NB4 (cell line): ENCODE measurements at regions not wholly inside any gene's neighbourhood (a gene's known extent, or its start where the extent isn't known, plus 50 kb on each side); places are given as distances from the start of the nearest gene placed in this dataset.
A peak's percentile ranks its signal among the peaks of the same experiment; 100 is the strongest.

Source experiments
- DNase-seq: peaks from one replicate; pipeline ENCODE4 v3.0.0; 2010; ENCODE audit warnings: low read depth
- H3K4me3 ChIP-seq: one replicate; pipeline ENCODE4 v1.5.1; 2011; ENCODE audit warnings: mild to moderate bottlenecking, low read depth, low read length, moderate library complexity
- MAX ChIP-seq: IDR thresholded peaks from 2 replicates; pipeline ENCODE4 v1.6.1; 2011; ENCODE audit warnings: low read depth, low read length
- MYC ChIP-seq: IDR thresholded peaks from 2 replicates; pipeline ENCODE4 v1.6.1; 2011; ENCODE audit warnings: low read depth, low read length
- POLR2A ChIP-seq: IDR thresholded peaks from 2 replicates; pipeline ENCODE4 v1.6.1; 2011; ENCODE audit warnings: mild to moderate bottlenecking; ENCODE audit not compliant: insufficient read length; ENCODE audit errors: extremely low read depth
- TF ChIP-seq, protein P1 (sequence below): IDR thresholded peaks from one replicate; pipeline ENCODE4 v1.5.1; 2012; ENCODE audit warnings: low read depth, low read length

GRCh38 chr3:107240183-107241091 lies 136.8 kb upstream of the CCDC54 start:
- H3K4me3 ChIP-seq = peak overlapping the region; percentile 79
- DNase-seq = peak; percentile 79
- TF ChIP-seq MYC = peak; percentile 57; the same call in 1 of the 2 replicates
- TF ChIP-seq POLR2A = no peak
- TF ChIP-seq, protein P1, sequence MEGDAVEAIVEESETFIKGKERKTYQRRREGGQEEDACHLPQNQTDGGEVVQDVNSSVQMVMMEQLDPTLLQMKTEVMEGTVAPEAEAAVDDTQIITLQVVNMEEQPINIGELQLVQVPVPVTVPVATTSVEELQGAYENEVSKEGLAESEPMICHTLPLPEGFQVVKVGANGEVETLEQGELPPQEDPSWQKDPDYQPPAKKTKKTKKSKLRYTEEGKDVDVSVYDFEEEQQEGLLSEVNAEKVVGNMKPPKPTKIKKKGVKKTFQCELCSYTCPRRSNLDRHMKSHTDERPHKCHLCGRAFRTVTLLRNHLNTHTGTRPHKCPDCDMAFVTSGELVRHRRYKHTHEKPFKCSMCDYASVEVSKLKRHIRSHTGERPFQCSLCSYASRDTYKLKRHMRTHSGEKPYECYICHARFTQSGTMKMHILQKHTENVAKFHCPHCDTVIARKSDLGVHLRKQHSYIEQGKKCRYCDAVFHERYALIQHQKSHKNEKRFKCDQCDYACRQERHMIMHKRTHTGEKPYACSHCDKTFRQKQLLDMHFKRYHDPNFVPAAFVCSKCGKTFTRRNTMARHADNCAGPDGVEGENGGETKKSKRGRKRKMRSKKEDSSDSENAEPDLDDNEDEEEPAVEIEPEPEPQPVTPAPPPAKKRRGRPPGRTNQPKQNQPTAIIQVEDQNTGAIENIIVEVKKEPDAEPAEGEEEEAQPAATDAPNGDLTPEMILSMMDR = no peak
- no peak; the same call in 1 of the 2 replicates for TF ChIP-seq MAX

- TF ChIP-seq MAX = no peak
- TF ChIP-seq, protein P1 = no peak
- peak overlapping the region; percentile 79 for H3K4me3 ChIP-seq
- peak; percentile 15 for DNase-seq
Measured at GRCh38 chr3:107241217-107241616, 136.0 kb upstream of the CCDC54 start.

DNA sequence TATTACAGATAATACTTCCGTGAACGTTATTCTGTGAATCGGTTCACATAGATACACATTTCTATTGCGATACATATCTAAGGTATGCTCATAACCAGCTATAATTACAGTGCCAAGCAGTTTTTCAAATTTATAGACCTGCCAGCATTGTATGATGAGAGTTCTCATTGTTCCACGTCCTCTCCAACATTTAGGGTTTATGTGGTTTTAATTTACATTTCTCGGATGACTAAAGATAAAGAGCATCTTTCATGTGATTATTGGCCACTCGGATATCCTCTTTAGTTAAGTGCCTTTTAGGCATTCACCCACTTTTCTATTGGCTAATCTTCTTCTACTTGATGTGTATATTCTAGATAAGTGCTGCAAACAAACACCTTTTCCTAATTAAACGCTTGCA lies 134.7 kb upstream of the CCDC54 start:
- TF ChIP-seq MYC (no peak), MAX (no peak), POLR2A (no peak)
- TF ChIP-seq, protein P1 = no peak
- no peak for DNase-seq
- H3K4me3 ChIP-seq = no peak overlapping the region

DNA sequence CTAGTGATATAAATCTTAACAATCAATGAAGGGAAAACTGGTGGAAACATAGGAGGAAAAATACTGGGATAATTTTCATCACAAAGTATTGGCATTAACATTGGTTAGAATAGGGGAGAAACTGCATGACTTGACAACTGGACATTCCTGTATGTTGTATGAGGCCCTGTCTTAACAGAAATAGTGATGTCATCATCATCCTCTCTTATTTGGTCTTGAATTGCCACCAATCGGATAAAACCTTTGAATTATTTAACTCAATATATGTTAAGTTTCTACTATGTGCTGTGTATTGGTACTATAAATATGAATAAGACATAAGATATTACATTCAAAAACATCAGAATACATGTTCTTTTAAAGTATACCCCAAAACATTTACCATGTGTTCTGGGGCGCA lies 130.1 kb upstream of the CCDC54 start:
- TF ChIP-seq POLR2A (no peak), MYC (no peak), MAX (no peak)
- TF ChIP-seq, protein P1 = no peak
- no peak overlapping the region for H3K4me3 ChIP-seq
- no peak for DNase-seq

- no peak overlapping the region for H3K4me3 ChIP-seq
- DNase-seq = no peak
- TF ChIP-seq, protein P1 = no peak
- TF ChIP-seq MAX (no peak), MYC (no peak), POLR2A (no peak)
Measured at GRCh38 chr3:107249132-107249531, 128.1 kb upstream of the CCDC54 start.
